ENCODE measurements at regions not wholly inside any gene's neighbourhood (a gene's known extent, or its start where the extent isn't known, plus 50 kb on each side); places are given as distances from the start of the nearest gene placed in this dataset.

GRCh38 chr3:95334461-95334860 lies 1271.6 kb downstream of the NSUN3 start:
- Histone ChIP-seq H3K27me3 (ENCODE audit: control insufficient read depth in 2 of 2, insufficient read depth in 2 of 2, low read length in 2 of 2) (no peaks in the 10 kb centered on the region), H3K36me3 (ENCODE audit: control insufficient read depth, insufficient read depth, low read length) (no peaks in the 10 kb centered on the region), H3K79me2 (ENCODE audit: control insufficient read depth, insufficient read depth, low read length) (no peaks in the 10 kb centered on the region), H3K4me2 (ENCODE audit: insufficient read depth, low read length) (no peak overlapping the region), H4K20me1 (replicated peaks; ENCODE audit: control insufficient read depth, insufficient read depth, low read length) (no peaks in the 10 kb centered on the region), H3K4me1 (replicated peaks in 1 of 2; ENCODE audit: control insufficient read depth in 2 of 2, insufficient read depth in 2 of 2, low read length in 2 of 2) (no peaks in the 10 kb centered on the region), H2AFZ (ENCODE audit: low read depth, low read length) (no peak overlapping the region), H3K27ac (ENCODE audit: extremely low read depth, low read depth, low read length) (no peak overlapping the region), H3K9ac (ENCODE audit: insufficient read depth in 1 of 2, low read depth in 2 of 2, low read length in 2 of 2) (no peak overlapping the region), H3K9me3 (replicated peaks; ENCODE audit: control insufficient read depth, insufficient read depth, low read depth, low read length) (no peaks in the 10 kb centered on the region), H3K9me1 (ENCODE audit: control insufficient read depth, insufficient read depth, low read length) (no peaks in the 10 kb centered on the region), H3K4me3 (no peak overlapping the region)
- in situ Hi-C loops (cut with MboI) (no loop called here), intact Hi-C loops (cut with micrococcal nuclease) (no loop called here)
- ATAC-seq (no peak), FAIRE-seq (no peak), DNase-seq (ENCODE audit: extremely low read depth in 1 of 4, low spot score in 3 of 4) (no peak)
- ChIA-PET POLR2A (no interaction called here), CTCF (ENCODE audit: low intra/inter-chr PET ratio) (no interaction called here)
- TF ChIP-seq ZNF184 (CRISPR knock-in tag; IDR thresholded peaks at IDR 0.05), result no peak
- TF ChIP-seq NFIC (IDR thresholded peaks at IDR 0.05), result 0 out of 2 replicates have a peak, but pooled peaks have one; percentile 7
- no TSS peak for BruUV-seq (replicated peaks)

GRCh38 chr3:95335517-95335916 lies 1272.7 kb downstream of the NSUN3 start:
- in situ Hi-C loops (cut with MboI) (no loop called here), intact Hi-C loops (cut with micrococcal nuclease) (no loop called here)
- Histone ChIP-seq H3K4me2 (ENCODE audit: insufficient read depth, low read length) (no peak overlapping the region), H4K20me1 (replicated peaks; ENCODE audit: control insufficient read depth, insufficient read depth, low read length) (no peaks in the 10 kb centered on the region), H3K79me2 (ENCODE audit: control insufficient read depth, insufficient read depth, low read length) (no peaks in the 10 kb centered on the region), H3K27ac (ENCODE audit: extremely low read depth, low read depth, low read length) (no peak overlapping the region), H3K4me3 (no peak overlapping the region), H3K27me3 (ENCODE audit: control insufficient read depth in 2 of 2, insufficient read depth in 2 of 2, low read length in 2 of 2) (no peaks in the 10 kb centered on the region), H2AFZ (ENCODE audit: low read depth, low read length) (no peak overlapping the region), H3K36me3 (ENCODE audit: control insufficient read depth, insufficient read depth, low read length) (no peaks in the 10 kb centered on the region), H3K9me1 (ENCODE audit: control insufficient read depth, insufficient read depth, low read length) (no peaks in the 10 kb centered on the region), H3K4me1 (replicated peaks in 1 of 2; ENCODE audit: control insufficient read depth in 2 of 2, insufficient read depth in 2 of 2, low read length in 2 of 2) (no peaks in the 10 kb centered on the region), H3K9me3 (replicated peaks; ENCODE audit: control insufficient read depth, insufficient read depth, low read depth, low read length) (no peaks in the 10 kb centered on the region), H3K9ac (ENCODE audit: insufficient read depth in 1 of 2, low read depth in 2 of 2, low read length in 2 of 2) (no peak overlapping the region)
- DNase-seq (ENCODE audit: extremely low read depth in 1 of 4, low spot score in 3 of 4) (no peak), FAIRE-seq (no peak), ATAC-seq (no peak)
- POLR2A ChIA-PET, result no interaction called here
- CTCF ChIA-PET (ENCODE audit: low intra/inter-chr PET ratio), result no interaction called here
- no peak for TF ChIP-seq MNT (conservative IDR thresholded peaks at IDR 0.05)
- TF ChIP-seq SNRNP70 (optimal IDR thresholded peaks at IDR 0.05; ENCODE audit: low read depth, low read length), result no peak
- TF ChIP-seq, protein P1, sequence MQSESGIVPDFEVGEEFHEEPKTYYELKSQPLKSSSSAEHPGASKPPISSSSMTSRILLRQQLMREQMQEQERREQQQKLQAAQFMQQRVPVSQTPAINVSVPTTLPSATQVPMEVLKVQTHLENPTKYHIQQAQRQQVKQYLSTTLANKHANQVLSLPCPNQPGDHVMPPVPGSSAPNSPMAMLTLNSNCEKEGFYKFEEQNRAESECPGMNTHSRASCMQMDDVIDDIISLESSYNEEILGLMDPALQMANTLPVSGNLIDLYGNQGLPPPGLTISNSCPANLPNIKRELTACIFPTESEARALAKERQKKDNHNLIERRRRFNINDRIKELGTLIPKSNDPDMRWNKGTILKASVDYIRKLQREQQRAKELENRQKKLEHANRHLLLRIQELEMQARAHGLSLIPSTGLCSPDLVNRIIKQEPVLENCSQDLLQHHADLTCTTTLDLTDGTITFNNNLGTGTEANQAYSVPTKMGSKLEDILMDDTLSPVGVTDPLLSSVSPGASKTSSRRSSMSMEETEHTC (IDR thresholded peaks at IDR 0.05), result no peak
- no peak for TF ChIP-seq NCOA2 (IDR thresholded peaks at IDR 0.05; ENCODE audit: partially characterized antibody in 2 of 2)
- BruUV-seq (replicated peaks), result no TSS peak

Measured in K562 (cell line).